ENCODE measurements at regions not wholly inside any gene's neighbourhood (a gene's known extent, or its start where the extent isn't known, plus 50 kb on each side); places are given as distances from the start of the nearest gene placed in this dataset.

DNA sequence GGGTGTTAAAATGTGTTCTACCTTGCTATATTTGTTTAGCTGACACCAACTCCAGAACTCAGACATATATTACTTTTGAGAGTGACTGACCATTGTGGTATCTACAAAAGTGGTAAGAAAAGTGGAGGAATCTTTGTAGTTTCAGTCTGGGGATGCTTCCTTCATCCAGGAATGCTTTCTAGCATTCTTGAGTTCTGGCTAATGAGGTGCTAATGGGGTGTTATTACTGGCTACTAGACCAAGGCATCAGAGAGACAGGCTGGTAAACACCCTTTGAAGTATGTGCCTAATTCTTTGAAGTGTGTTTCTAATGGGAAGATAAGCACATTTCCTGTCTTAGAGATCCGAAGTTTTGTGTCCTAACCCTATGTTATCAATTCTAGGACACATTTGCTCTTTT is 310.4 kb downstream of the SPRY1 start:
- peaks cover 31% of the 10 kb centered on the region for H3K9me3 ChIP-seq (replicated peaks)
- no peak for TF ChIP-seq CTCF (IDR thresholded peaks at IDR 0.05; ENCODE audit: borderline replicate concordance)
- intact Hi-C loops (cut with micrococcal nuclease): no loop called here
- no peaks in the 10 kb centered on the region for H3K27me3 ChIP-seq (ENCODE audit: low read depth)
- no peaks in the 10 kb centered on the region for H3K36me3 ChIP-seq
- no peak overlapping the region for H3K4me3 ChIP-seq
- H3K4me1 ChIP-seq: no peaks in the 10 kb centered on the region
- DNase-seq: no peak
- H3K27ac ChIP-seq (replicated peaks): no peak overlapping the region

- H3K27ac ChIP-seq (replicated peaks): no peak overlapping the region
- peaks cover 19% of the 10 kb centered on the region for H3K9me3 ChIP-seq (replicated peaks)
- no peak for DNase-seq
- no peaks in the 10 kb centered on the region for H3K4me1 ChIP-seq
- intact Hi-C loops (cut with micrococcal nuclease): no loop called here
- no peak overlapping the region for H3K4me3 ChIP-seq
- TF ChIP-seq CTCF (IDR thresholded peaks at IDR 0.05; ENCODE audit: borderline replicate concordance): no peak
- H3K36me3 ChIP-seq: no peaks in the 10 kb centered on the region
- H3K27me3 ChIP-seq (ENCODE audit: low read depth): no peaks in the 10 kb centered on the region
These were observed 312.3 kb downstream of the SPRY1 start for GRCh38 chr4:123708902-123709301.

- Histone ChIP-seq H3K36me3 (no peaks in the 10 kb centered on the region), H3K27me3 (ENCODE audit: low read depth) (no peaks in the 10 kb centered on the region), H3K4me1 (no peaks in the 10 kb centered on the region), H3K27ac (replicated peaks) (no peak overlapping the region), H3K9me3 (replicated peaks) (peaks cover 19% of the 10 kb centered on the region), H3K4me3 (no peak overlapping the region)
- no peak for TF ChIP-seq CTCF (IDR thresholded peaks at IDR 0.05; ENCODE audit: borderline replicate concordance)
- intact Hi-C loops (cut with micrococcal nuclease): no loop called here
- no peak for DNase-seq
These were observed 312.7 kb downstream of the SPRY1 start for GRCh38 chr4:123709336-123709735.

GRCh38 chr4:123731035-123731434 is 334.4 kb downstream of the SPRY1 start:
- Histone ChIP-seq H3K4me3 (no peak overlapping the region), H3K36me3 (no peaks in the 10 kb centered on the region), H3K4me1 (no peaks in the 10 kb centered on the region), H3K27ac (replicated peaks) (no peak overlapping the region), H3K9me3 (replicated peaks) (peaks cover 36% of the 10 kb centered on the region), H3K27me3 (ENCODE audit: low read depth) (no peaks in the 10 kb centered on the region)
- TF ChIP-seq CTCF (IDR thresholded peaks at IDR 0.05; ENCODE audit: borderline replicate concordance): no peak
- no peak for DNase-seq
- intact Hi-C loops (cut with micrococcal nuclease): no loop called here

DNA sequence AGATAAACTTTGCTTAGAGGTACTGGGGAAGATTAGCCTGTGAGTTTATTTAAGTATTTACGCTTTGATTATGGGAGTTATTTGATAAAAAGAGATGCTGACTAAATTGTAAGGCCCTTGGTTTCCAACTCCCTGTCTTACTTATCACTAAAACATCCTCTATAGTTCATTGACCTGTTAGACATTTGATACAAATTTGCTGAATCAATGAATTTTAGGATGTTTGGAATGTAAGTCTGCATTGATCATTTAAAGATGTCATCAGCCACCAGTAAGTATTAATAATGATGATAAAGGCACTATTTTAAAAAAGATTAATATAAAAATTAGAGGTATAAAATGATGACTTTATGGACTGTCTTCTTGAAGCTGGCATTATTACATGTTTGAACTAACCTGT is 340.6 kb downstream of the SPRY1 start:
- no peak overlapping the region for H3K4me3 ChIP-seq

More for the DNA sequence above, 340.6 kb downstream of the SPRY1 start:
- H3K36me3 ChIP-seq: no peaks in the 10 kb centered on the region
- H3K9me3 ChIP-seq (replicated peaks): peaks cover 10% of the 10 kb centered on the region
- H3K4me1 ChIP-seq: peaks cover 8% of the 10 kb centered on the region
- H3K27me3 ChIP-seq (ENCODE audit: low read depth): no peaks in the 10 kb centered on the region
- DNase-seq: no peak
- intact Hi-C loops (cut with micrococcal nuclease): no loop called here
- no peak for TF ChIP-seq CTCF (IDR thresholded peaks at IDR 0.05; ENCODE audit: borderline replicate concordance)
- no peak overlapping the region for H3K27ac ChIP-seq (replicated peaks)

Measured in left ventricle myocardium inferior (tissue), 1 donor.